CD4-positive, alpha-beta T cell (primary cell): ENCODE measurements at regions not wholly inside any gene's neighbourhood (a gene's known extent, or its start where the extent isn't known, plus 50 kb on each side); places are given as distances from the start of the nearest gene placed in this dataset.
"Not testable (repeated sequence)": the region's sequence is repeated elsewhere in the genome, so short reads cannot be mapped to it uniquely, and the experiment has no call there.

Experiments used
- ATAC-seq: fragments of 200-7000 bp; cut with Tn5 transposase; one replicate; pipeline ENCODE4 v1.10.0; 2022; ENCODE audit warnings: mild to moderate bottlenecking; ENCODE audit not compliant: poor library complexity
- CTCF ChIA-PET: fragments of 350-600 bp; sonication (Branson Sonifier 250); formaldehyde crosslinking; loops from one replicate; lab custom pipeline; 2021; ENCODE audit warnings: antibody characterized with exemption, inconsistent platforms; lab: Charles Lee
- POLR2A ChIA-PET: fragments of 350-600 bp; sonication (Branson Sonifier 250); formaldehyde crosslinking; loops from one replicate; lab custom pipeline; 2021; ENCODE audit warnings: antibody characterized with exemption, inconsistent platforms; lab: Charles Lee
- DNase-seq, 14 experiments: peaks; one replicate each; pipeline ENCODE4 v3.0.0-alpha.2; 2013 to 2020; ENCODE audit warnings: mixed read lengths in 2 of 14
- H3K27ac ChIP-seq, 2 donors: one replicate each; pipeline versions ENCODE4 v1.5.1 to v1.7.0; 2013; ENCODE audit warnings: low read length in 2 of 2, low read depth in 1 of 2, mild to moderate bottlenecking in 1 of 2
- H3K27me3 ChIP-seq, 2 experiments: 1 replicate in 1 of 2; 2 replicates in 1 of 2; pipeline versions ENCODE4 v1.6.1 to v1.7.0; 2013; ENCODE audit warnings: low read length in 2 of 2, control low read depth in 1 of 2, mild to moderate bottlenecking in 1 of 2, moderate library complexity in 1 of 2; ENCODE audit not compliant: insufficient read depth in 2 of 2, control insufficient read depth in 1 of 2
- H3K36me3 ChIP-seq: one replicate; pipeline ENCODE4 v1.6.1; 2013; ENCODE audit warnings: low read length, control low read depth; ENCODE audit not compliant: insufficient read depth
- H3K4me1 ChIP-seq: one replicate; pipeline ENCODE4 v1.6.1; 2013; ENCODE audit warnings: low read length, control low read depth; ENCODE audit not compliant: insufficient read depth
- H3K4me3 ChIP-seq: one replicate; pipeline ENCODE4 v1.5.1; 2013; ENCODE audit warnings: mild to moderate bottlenecking, low read length, moderate library complexity
- H3K9me3 ChIP-seq, 2 experiments: 1 replicate in 1 of 2; 2 replicates in 1 of 2; pipeline versions ENCODE4 v1.6.1 to v1.7.0; 2013; ENCODE audit warnings: low read length in 2 of 2, mild to moderate bottlenecking in 2 of 2, control low read depth in 1 of 2, moderate library complexity in 1 of 2; ENCODE audit not compliant: control insufficient read depth in 1 of 2, insufficient read depth in 1 of 2
- H3K27ac Mint-ChIP-seq: one replicate; pipeline ENCODE4 v1.8.0; 2020; ENCODE audit warnings: mixed read lengths
- H3K27me3 Mint-ChIP-seq: one replicate; pipeline ENCODE4 v1.8.0; 2021; ENCODE audit warnings: mixed read lengths
- H3K36me3 Mint-ChIP-seq: one replicate; pipeline ENCODE4 v1.8.0; 2021; ENCODE audit warnings: low read depth, mixed read lengths
- H3K4me1 Mint-ChIP-seq: one replicate; pipeline ENCODE4 v1.8.0; 2021; ENCODE audit warnings: low read depth, mixed read lengths
- H3K4me3 Mint-ChIP-seq: one replicate; pipeline ENCODE4 v1.8.0; 2020; ENCODE audit warnings: mild to moderate bottlenecking, mixed read lengths
- H3K9me3 Mint-ChIP-seq: one replicate; pipeline ENCODE4 v1.8.0; 2020; ENCODE audit warnings: mixed read lengths
- CTCF ChIP-seq: fragments of 200-600 bp; IDR thresholded peaks from one replicate; pipeline ENCODE4 v1.8.0; 2022; ENCODE audit warnings: antibody characterized with exemption, mild to moderate bottlenecking
- intact Hi-C, 2 experiments: fragments of 100-400 bp; cut with DNase I in 1 of 2; cut with micrococcal nuclease in 1 of 2; formaldehyde crosslinking; loops; one replicate each; pipeline versions ENCODE4 v1.15.1 to v1.9.0; 2023 to 2025; cut with DNase I, micrococcal nuclease

- Mint-ChIP-seq H3K9me3 (peaks cover 9% of the 10 kb centered on the region), H3K27ac (no peak overlapping the region), H3K36me3 (no peaks in the 10 kb centered on the region), H3K4me3 (no peak overlapping the region), H3K4me1 (no peaks in the 10 kb centered on the region), H3K27me3 (no peaks in the 10 kb centered on the region)
- Histone ChIP-seq H3K4me3 (no peak overlapping the region), H3K27me3 (no peaks in the 10 kb centered on the region), H3K9me3 (peaks cover 0 to 3% of the 10 kb centered on the region in 2 experiments), H3K36me3 (no peaks in the 10 kb centered on the region), H3K27ac (no peak overlapping the region), H3K4me1 (no peaks in the 10 kb centered on the region)
- no peak for TF ChIP-seq CTCF
- DNase-seq (no peak), ATAC-seq (no peak)
- intact Hi-C loops = no loop called here
- CTCF ChIA-PET = no interaction called here
- POLR2A ChIA-PET = no interaction called here
Observed at GRCh38 chr4:126907389-126907788, 725.4 kb upstream of the INTU start.

GRCh38 chr4:126916049-126916625 is 716.6 kb upstream of the INTU start:
- H3K9me3 ChIP-seq = peaks cover 0 to 3% of the 10 kb centered on the region in 2 experiments
- ChIA-PET CTCF (no interaction called here), POLR2A (no interaction called here)
- no peaks in the 10 kb centered on the region for H3K27me3 ChIP-seq
- no peak for DNase-seq
- H3K4me1 ChIP-seq = no peaks in the 10 kb centered on the region
- H3K27me3 Mint-ChIP-seq = no peaks in the 10 kb centered on the region
- no peak overlapping the region for H3K4me3 ChIP-seq
- H3K36me3 ChIP-seq = no peaks in the 10 kb centered on the region
- no peaks in the 10 kb centered on the region for H3K36me3 Mint-ChIP-seq
- no peak overlapping the region for H3K27ac Mint-ChIP-seq
- no peak for TF ChIP-seq CTCF
- peaks cover 8% of the 10 kb centered on the region for H3K9me3 Mint-ChIP-seq
- intact Hi-C loops = no loop called here
- no peak for ATAC-seq
- no peak overlapping the region for H3K27ac ChIP-seq
- no peak overlapping the region for H3K4me3 Mint-ChIP-seq
- no peaks in the 10 kb centered on the region for H3K4me1 Mint-ChIP-seq

GRCh38 chr4:126916626-126917140 is 716.1 kb upstream of the INTU start:
- intact Hi-C loops = no loop called here
- peaks cover 10% of the 10 kb centered on the region for H3K9me3 Mint-ChIP-seq
- no peaks in the 10 kb centered on the region for H3K27me3 Mint-ChIP-seq
- no peak overlapping the region for H3K4me3 Mint-ChIP-seq
- H3K4me1 Mint-ChIP-seq = no peaks in the 10 kb centered on the region
- ChIA-PET CTCF (no interaction called here), POLR2A (no interaction called here)
- H3K36me3 ChIP-seq = no peaks in the 10 kb centered on the region
- no peaks in the 10 kb centered on the region for H3K27me3 ChIP-seq
- no peak overlapping the region for H3K4me3 ChIP-seq
- H3K4me1 ChIP-seq = no peaks in the 10 kb centered on the region
- TF ChIP-seq CTCF = no peak
- H3K27ac Mint-ChIP-seq = no peak overlapping the region
- DNase-seq = no peak
- H3K36me3 Mint-ChIP-seq = no peaks in the 10 kb centered on the region
- peaks cover 0 to 3% of the 10 kb centered on the region in 2 experiments for H3K9me3 ChIP-seq
- ATAC-seq = no peak
- no peak overlapping the region for H3K27ac ChIP-seq

GRCh38 chr4:126922328-126922938 is 710.3 kb upstream of the INTU start:
- CTCF ChIA-PET, H3K4me1 Mint-ChIP-seq, ATAC-seq, H3K27ac Mint-ChIP-seq, H3K4me3 ChIP-seq, DNase-seq, H3K36me3 ChIP-seq, intact Hi-C loops, H3K9me3 ChIP-seq, H3K4me1 ChIP-seq, H3K27me3 ChIP-seq, H3K27me3 Mint-ChIP-seq, POLR2A ChIA-PET, H3K9me3 Mint-ChIP-seq, H3K27ac ChIP-seq, H3K4me3 Mint-ChIP-seq, H3K36me3 Mint-ChIP-seq: not testable (repeated sequence)
